ENCODE measurements at regions not wholly inside any gene's neighbourhood (a gene's known extent, or its start where the extent isn't known, plus 50 kb on each side); places are given as distances from the start of the nearest gene placed in this dataset.

DNA sequence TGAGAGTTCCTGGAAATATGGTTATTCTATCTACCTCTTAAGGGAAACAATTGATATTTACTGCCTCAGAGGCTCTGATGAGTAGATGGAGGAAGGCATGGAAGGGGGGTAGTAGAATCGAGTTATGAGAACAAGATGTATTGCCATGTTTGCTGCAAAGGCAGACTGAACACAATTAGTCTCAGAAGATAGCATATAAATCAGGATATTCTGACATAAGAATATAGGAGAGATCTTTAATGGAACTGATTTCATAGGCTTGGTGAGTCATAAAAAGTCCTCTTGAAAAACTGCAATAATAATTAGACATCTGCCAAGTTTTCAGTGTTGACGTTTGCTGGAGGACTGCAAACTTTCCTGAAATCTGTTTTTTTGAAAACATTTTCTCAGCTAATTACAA, 636.1 kb downstream of the TMTC2 start:
- CTCF ChIA-PET: no interaction called here
- Mint-ChIP-seq H3K9me3 (ENCODE audit: low read depth, unreplicated experiment) (no peaks in the 10 kb centered on the region), H3K4me1 (ENCODE audit: low read depth, unreplicated experiment) (no peaks in the 10 kb centered on the region), H3K27me3 (ENCODE audit: unreplicated experiment) (no peaks in the 10 kb centered on the region), H3K4me3 (ENCODE audit: low read depth, unreplicated experiment) (no peak overlapping the region), H3K27ac (ENCODE audit: unreplicated experiment) (no peak overlapping the region), H3K36me3 (ENCODE audit: insufficient read depth, unreplicated experiment) (no peaks in the 10 kb centered on the region)
- TF ChIP-seq, protein P1, sequence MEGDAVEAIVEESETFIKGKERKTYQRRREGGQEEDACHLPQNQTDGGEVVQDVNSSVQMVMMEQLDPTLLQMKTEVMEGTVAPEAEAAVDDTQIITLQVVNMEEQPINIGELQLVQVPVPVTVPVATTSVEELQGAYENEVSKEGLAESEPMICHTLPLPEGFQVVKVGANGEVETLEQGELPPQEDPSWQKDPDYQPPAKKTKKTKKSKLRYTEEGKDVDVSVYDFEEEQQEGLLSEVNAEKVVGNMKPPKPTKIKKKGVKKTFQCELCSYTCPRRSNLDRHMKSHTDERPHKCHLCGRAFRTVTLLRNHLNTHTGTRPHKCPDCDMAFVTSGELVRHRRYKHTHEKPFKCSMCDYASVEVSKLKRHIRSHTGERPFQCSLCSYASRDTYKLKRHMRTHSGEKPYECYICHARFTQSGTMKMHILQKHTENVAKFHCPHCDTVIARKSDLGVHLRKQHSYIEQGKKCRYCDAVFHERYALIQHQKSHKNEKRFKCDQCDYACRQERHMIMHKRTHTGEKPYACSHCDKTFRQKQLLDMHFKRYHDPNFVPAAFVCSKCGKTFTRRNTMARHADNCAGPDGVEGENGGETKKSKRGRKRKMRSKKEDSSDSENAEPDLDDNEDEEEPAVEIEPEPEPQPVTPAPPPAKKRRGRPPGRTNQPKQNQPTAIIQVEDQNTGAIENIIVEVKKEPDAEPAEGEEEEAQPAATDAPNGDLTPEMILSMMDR (IDR thresholded peaks at IDR 0.05; ENCODE audit: unreplicated experiment): no peak
- intact Hi-C loops (cut with micrococcal nuclease; ENCODE audit: unreplicated experiment): no loop called here
- no peak for DNase-seq
- BruUV-seq (replicated peaks): no TSS peak

DNA sequence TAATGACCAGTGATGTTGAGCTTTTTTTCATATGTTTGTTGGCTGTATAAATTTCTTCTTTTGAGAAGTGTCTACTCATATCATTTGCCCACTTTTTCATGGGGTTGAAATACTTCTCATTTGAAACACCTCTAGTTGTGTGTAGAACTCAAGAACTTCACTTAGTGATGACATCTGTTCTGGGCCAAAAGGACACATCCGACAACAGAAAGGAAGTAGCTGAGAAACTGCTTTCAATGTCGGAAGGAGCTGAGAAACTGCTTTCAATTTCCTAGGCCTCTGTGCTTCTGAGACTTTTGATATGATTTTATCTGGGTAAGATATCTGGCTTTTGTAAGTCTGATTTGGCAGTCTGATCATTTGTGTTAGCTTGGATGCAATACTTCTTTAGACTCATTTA, 635.3 kb downstream of the TMTC2 start:
- CTCF ChIA-PET: no interaction called here
- intact Hi-C loops (cut with micrococcal nuclease; ENCODE audit: unreplicated experiment): no loop called here
- no TSS peak for BruUV-seq (replicated peaks)

DNA sequence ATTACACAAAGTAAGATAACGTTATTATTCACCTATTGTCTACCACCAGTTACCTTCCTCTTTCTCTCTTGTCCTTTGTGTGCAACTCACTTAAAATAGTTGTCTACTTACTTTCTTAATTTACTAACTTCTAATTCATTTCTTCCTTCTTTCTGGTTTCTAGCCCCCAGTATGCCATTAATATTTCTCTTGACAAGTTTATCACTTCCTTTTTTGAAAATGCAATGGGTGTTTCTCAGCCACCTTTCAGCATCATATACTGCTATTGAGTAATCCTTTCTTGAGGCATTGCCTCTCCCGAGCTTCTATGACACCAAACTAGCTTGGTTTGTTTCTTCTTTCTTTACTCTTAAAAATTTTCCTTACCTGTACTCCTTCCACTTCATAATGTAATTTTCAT, 633.6 kb downstream of the TMTC2 start:
- Mint-ChIP-seq H3K9me3 (ENCODE audit: low read depth, unreplicated experiment) (no peaks in the 10 kb centered on the region), H3K27me3 (ENCODE audit: unreplicated experiment) (no peaks in the 10 kb centered on the region), H3K4me1 (ENCODE audit: low read depth, unreplicated experiment) (peaks cover 1% of the 10 kb centered on the region), H3K36me3 (ENCODE audit: insufficient read depth, unreplicated experiment) (no peaks in the 10 kb centered on the region), H3K27ac (ENCODE audit: unreplicated experiment) (no peak overlapping the region), H3K4me3 (ENCODE audit: low read depth, unreplicated experiment) (no peak overlapping the region)
- TF ChIP-seq, protein P1 (IDR thresholded peaks at IDR 0.05; ENCODE audit: unreplicated experiment): no peak
- intact Hi-C loops (cut with micrococcal nuclease; ENCODE audit: unreplicated experiment): no loop called here
- DNase-seq: no peak
- BruUV-seq (replicated peaks): no TSS peak
- CTCF ChIA-PET: interaction anchor here (0.7 kb wide), 1 partner anchor 20 kb away, joined by 4 read pairs; no protein-coding TSS in a partner anchor

More for the DNA sequence above, 635.3 kb downstream of the TMTC2 start:
- H3K4me3 Mint-ChIP-seq (ENCODE audit: low read depth, unreplicated experiment): no peak overlapping the region
- H3K27me3 Mint-ChIP-seq (ENCODE audit: unreplicated experiment): no peaks in the 10 kb centered on the region
- H3K9me3 Mint-ChIP-seq (ENCODE audit: low read depth, unreplicated experiment): no peaks in the 10 kb centered on the region
- no peak for DNase-seq
- no peak overlapping the region for H3K27ac Mint-ChIP-seq (ENCODE audit: unreplicated experiment)
- TF ChIP-seq, protein P1 (IDR thresholded peaks at IDR 0.05; ENCODE audit: unreplicated experiment): no peak
- no peaks in the 10 kb centered on the region for H3K4me1 Mint-ChIP-seq (ENCODE audit: low read depth, unreplicated experiment)
- H3K36me3 Mint-ChIP-seq (ENCODE audit: insufficient read depth, unreplicated experiment): no peaks in the 10 kb centered on the region

DNA sequence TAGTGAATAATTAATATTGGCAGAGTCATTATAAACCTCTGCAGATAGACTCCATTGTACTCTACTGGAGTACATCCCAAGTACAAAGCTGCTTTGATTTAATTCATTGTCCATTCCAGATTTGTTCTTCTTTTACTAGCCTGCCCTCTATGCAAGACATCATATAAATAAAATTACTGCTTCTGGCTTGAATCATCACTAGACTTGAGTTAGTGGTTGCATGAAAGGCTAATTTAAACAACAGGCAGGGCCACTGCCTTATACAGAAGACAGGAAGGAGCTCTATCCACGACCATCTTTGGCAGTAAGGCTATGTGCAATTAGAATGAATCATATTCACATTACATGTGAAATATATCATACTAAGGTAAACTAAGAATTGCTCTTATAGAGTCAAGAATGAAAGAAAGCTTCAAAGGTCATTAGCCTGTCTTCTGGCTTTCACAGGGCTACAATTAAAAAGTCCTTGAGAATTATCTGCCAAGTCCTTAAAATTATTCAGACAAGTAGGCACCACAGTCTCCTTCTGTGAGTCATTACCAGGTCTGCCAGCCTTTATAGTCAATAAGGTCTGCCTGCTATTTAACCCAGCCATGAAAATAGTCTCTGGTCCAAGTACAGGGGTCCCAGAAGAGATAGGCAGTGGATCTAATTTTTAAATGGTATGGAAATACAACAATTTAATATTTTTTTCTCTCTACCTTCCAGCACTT, 631.8 kb downstream of the TMTC2 start:
- BruUV-seq (replicated peaks): no TSS peak
- H3K27ac Mint-ChIP-seq (ENCODE audit: unreplicated experiment): no peak overlapping the region
- H3K9me3 Mint-ChIP-seq (ENCODE audit: low read depth, unreplicated experiment): no peaks in the 10 kb centered on the region
- CTCF ChIA-PET: no interaction called here
- no peaks in the 10 kb centered on the region for H3K27me3 Mint-ChIP-seq (ENCODE audit: unreplicated experiment)
- TF ChIP-seq, protein P1 (IDR thresholded peaks at IDR 0.05; ENCODE audit: unreplicated experiment): no peak
- intact Hi-C loops (cut with micrococcal nuclease; ENCODE audit: unreplicated experiment): no loop called here
- H3K4me3 Mint-ChIP-seq (ENCODE audit: low read depth, unreplicated experiment): no peak overlapping the region
- no peak for DNase-seq
- H3K4me1 Mint-ChIP-seq (ENCODE audit: low read depth, unreplicated experiment): peaks cover 7% of the 10 kb centered on the region
- no peaks in the 10 kb centered on the region for H3K36me3 Mint-ChIP-seq (ENCODE audit: insufficient read depth, unreplicated experiment)
